ENCODE measurements at regions not wholly inside any gene's neighbourhood (a gene's known extent, or its start where the extent isn't known, plus 50 kb on each side); places are given as distances from the start of the nearest gene placed in this dataset.

DNA sequence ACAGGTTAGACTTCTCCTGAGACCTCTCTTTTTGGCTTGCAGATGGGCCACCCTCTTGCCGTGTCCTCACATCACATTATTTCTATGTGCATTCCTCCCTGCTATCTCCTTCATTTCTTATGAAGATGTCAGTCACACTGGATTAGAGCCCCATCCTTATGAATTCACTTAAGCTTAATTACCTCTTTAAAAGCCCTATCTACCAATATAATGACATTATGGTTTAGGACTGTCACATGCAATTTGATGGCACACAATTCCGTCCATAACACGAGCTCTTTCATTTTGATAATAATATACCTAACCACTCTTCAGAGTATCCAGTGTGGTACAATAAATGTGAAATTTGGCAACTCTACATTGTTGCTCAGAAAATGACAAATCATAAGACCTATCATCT, 1037.3 kb downstream of the DIAPH3 start:
- Mint-ChIP-seq H3K27me3 (no peaks in the 10 kb centered on the region), H3K4me1 (no peaks in the 10 kb centered on the region), H3K36me3 (no peaks in the 10 kb centered on the region), H3K9me3 (peaks cover 0 to 6% (median 0%) of the 10 kb centered on the region in 3 donors), H3K4me3 (no peak overlapping the region), H3K27ac (no peak overlapping the region)
- POLR2A ChIA-PET = no interaction called here
- ATAC-seq (replicated peaks in 1 of 4) (no peak), DNase-seq (no peak)
- H3K27me3 ChIP-seq (replicated peaks in 1 of 2; ENCODE audit: control insufficient read depth in 2 of 2, extremely low read depth in 1 of 2, insufficient read depth in 2 of 2, low read length in 1 of 2) = no peaks in the 10 kb centered on the region
- H3K4me3 ChIP-seq (ENCODE audit: control insufficient read depth in 1 of 2, extremely low read depth in 1 of 2, low read length in 1 of 2) = no peak overlapping the region
- no peaks in the 10 kb centered on the region for H3K4me1 ChIP-seq (ENCODE audit: control insufficient read depth in 1 of 2, extremely low read depth in 1 of 2, insufficient read depth in 2 of 2, low read length in 2 of 2)
- CTCF ChIA-PET = no interaction called here
- 80% methylated on average over 1 of the region's 3 CpGs for WGBS (ENCODE audit: insufficient coverage)
- no peak overlapping the region for H3K27ac ChIP-seq (ENCODE audit: low read length)
- H3K36me3 ChIP-seq (ENCODE audit: control insufficient read depth in 2 of 2, extremely low read depth in 1 of 2, insufficient read depth in 1 of 2, low read length in 1 of 2) = no peaks in the 10 kb centered on the region
- H3K9me3 ChIP-seq = no peaks in the 10 kb centered on the region

DNA sequence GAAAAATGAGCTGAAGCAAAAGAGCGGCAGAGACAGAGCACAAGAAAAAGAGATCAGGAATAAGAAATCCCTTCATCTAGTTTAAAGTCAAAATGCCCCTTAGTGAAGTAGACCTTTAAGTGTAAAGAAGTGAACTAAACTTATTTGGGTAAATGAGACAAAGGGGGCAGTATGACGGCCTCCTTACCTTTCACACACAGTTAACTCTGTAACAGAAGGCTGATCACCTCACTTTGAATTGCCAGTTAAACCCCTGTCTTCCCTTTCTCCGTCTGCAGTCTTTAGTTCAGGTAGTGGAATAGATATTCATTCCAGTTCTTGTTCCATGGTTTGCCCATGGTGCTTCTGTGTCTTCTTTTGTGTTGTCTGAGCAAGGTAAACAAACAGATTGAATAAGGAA, 1029.8 kb downstream of the DIAPH3 start:
- Histone ChIP-seq H3K9me3 (no peaks in the 10 kb centered on the region), H3K36me3 (ENCODE audit: control insufficient read depth in 2 of 2, extremely low read depth in 1 of 2, insufficient read depth in 1 of 2, low read length in 1 of 2) (no peaks in the 10 kb centered on the region), H3K4me1 (ENCODE audit: control insufficient read depth in 1 of 2, extremely low read depth in 1 of 2, insufficient read depth in 2 of 2, low read length in 2 of 2) (no peaks in the 10 kb centered on the region), H3K27me3 (replicated peaks in 1 of 2; ENCODE audit: control insufficient read depth in 2 of 2, extremely low read depth in 1 of 2, insufficient read depth in 2 of 2, low read length in 1 of 2) (no peaks in the 10 kb centered on the region), H3K4me3 (ENCODE audit: control insufficient read depth in 1 of 2, extremely low read depth in 1 of 2, low read length in 1 of 2) (no peak overlapping the region), H3K27ac (ENCODE audit: low read length) (no peak overlapping the region)
- no peak for DNase-seq
- CTCF ChIA-PET = no interaction called here
- no CpG with 5 or more reads among the region's 3 CpGs for WGBS (ENCODE audit: insufficient coverage)
- H3K27ac Mint-ChIP-seq = no peak overlapping the region
- H3K27me3 Mint-ChIP-seq = no peaks in the 10 kb centered on the region
- H3K4me1 Mint-ChIP-seq = no peaks in the 10 kb centered on the region
- H3K36me3 Mint-ChIP-seq = no peaks in the 10 kb centered on the region
- ATAC-seq (replicated peaks in 1 of 4) = no peak
- no peak overlapping the region for H3K4me3 Mint-ChIP-seq
- H3K9me3 Mint-ChIP-seq = peaks cover 3 to 6% (median 6%) of the 10 kb centered on the region in 3 donors
- POLR2A ChIA-PET = no interaction called here

GRCh38 chr13:59144700-59145099, 1019.0 kb downstream of the DIAPH3 start:
- Mint-ChIP-seq H3K27ac (no peak overlapping the region), H3K36me3 (no peaks in the 10 kb centered on the region), H3K4me3 (no peak overlapping the region), H3K27me3 (no peaks in the 10 kb centered on the region), H3K9me3 (peaks cover 0 to 12% (median 0%) of the 10 kb centered on the region in 3 donors), H3K4me1 (no peaks in the 10 kb centered on the region)
- POLR2A ChIA-PET = no interaction called here
- Histone ChIP-seq H3K4me1 (ENCODE audit: control insufficient read depth in 1 of 2, extremely low read depth in 1 of 2, insufficient read depth in 2 of 2, low read length in 2 of 2) (no peaks in the 10 kb centered on the region), H3K27ac (ENCODE audit: low read length) (no peak overlapping the region), H3K9me3 (no peaks in the 10 kb centered on the region), H3K36me3 (ENCODE audit: control insufficient read depth in 2 of 2, extremely low read depth in 1 of 2, insufficient read depth in 1 of 2, low read length in 1 of 2) (no peaks in the 10 kb centered on the region), H3K27me3 (replicated peaks in 1 of 2; ENCODE audit: control insufficient read depth in 2 of 2, extremely low read depth in 1 of 2, insufficient read depth in 2 of 2, low read length in 1 of 2) (no peaks in the 10 kb centered on the region), H3K4me3 (ENCODE audit: control insufficient read depth in 1 of 2, extremely low read depth in 1 of 2, low read length in 1 of 2) (no peak overlapping the region)
- CTCF ChIA-PET = no interaction called here
- ATAC-seq (replicated peaks in 1 of 4) = no peak
- WGBS (ENCODE audit: insufficient coverage) = no CpG with 5 or more reads among the region's 1 CpG
- no peak for DNase-seq

DNA sequence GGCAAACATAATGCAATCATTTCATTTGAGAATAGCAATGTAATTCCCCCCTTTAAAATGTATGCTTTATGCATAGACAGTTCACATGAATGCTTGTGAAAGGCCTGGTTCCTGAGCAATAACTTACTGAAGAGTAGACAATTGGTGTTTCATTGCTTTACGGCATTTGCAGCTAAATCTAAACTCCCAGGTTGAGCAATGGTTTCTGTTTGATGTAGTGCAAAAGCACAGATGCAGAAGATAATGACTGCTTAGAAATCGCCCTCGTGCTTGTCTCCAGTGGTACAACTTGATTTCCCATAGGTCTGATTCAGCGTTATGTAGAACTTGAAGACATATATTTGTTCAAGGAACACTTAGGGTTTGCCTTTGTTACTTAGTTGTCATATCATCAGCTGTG, 1018.3 kb downstream of the DIAPH3 start:
- 87% methylated on average over 4 of the region's 4 CpGs for WGBS (ENCODE audit: insufficient coverage)
- Histone ChIP-seq H3K4me3 (ENCODE audit: control insufficient read depth in 1 of 2, extremely low read depth in 1 of 2, low read length in 1 of 2) (no peak overlapping the region), H3K9me3 (no peaks in the 10 kb centered on the region), H3K36me3 (ENCODE audit: control insufficient read depth in 2 of 2, extremely low read depth in 1 of 2, insufficient read depth in 1 of 2, low read length in 1 of 2) (no peaks in the 10 kb centered on the region), H3K27ac (ENCODE audit: low read length) (no peak overlapping the region), H3K4me1 (ENCODE audit: control insufficient read depth in 1 of 2, extremely low read depth in 1 of 2, insufficient read depth in 2 of 2, low read length in 2 of 2) (no peaks in the 10 kb centered on the region), H3K27me3 (replicated peaks in 1 of 2; ENCODE audit: control insufficient read depth in 2 of 2, extremely low read depth in 1 of 2, insufficient read depth in 2 of 2, low read length in 1 of 2) (no peaks in the 10 kb centered on the region)
- Mint-ChIP-seq H3K9me3 (peaks cover 0 to 12% (median 0%) of the 10 kb centered on the region in 3 donors), H3K4me1 (no peaks in the 10 kb centered on the region), H3K27me3 (no peaks in the 10 kb centered on the region), H3K27ac (no peak overlapping the region), H3K4me3 (no peak overlapping the region), H3K36me3 (no peaks in the 10 kb centered on the region)
- POLR2A ChIA-PET = no interaction called here
- no peak for DNase-seq
- CTCF ChIA-PET = no interaction called here
- no peak for ATAC-seq (replicated peaks in 1 of 4)

GRCh38 chr13:59157181-59157580, 1006.5 kb downstream of the DIAPH3 start:
- H3K4me3 Mint-ChIP-seq = no peak overlapping the region
- no peaks in the 10 kb centered on the region for H3K36me3 Mint-ChIP-seq
- CTCF ChIA-PET = interaction anchor here in 1 of 2 donors (0.6 kb wide), 1 partner anchor 90 kb away, joined by 3 read pairs; no protein-coding TSS in a partner anchor

DNA sequence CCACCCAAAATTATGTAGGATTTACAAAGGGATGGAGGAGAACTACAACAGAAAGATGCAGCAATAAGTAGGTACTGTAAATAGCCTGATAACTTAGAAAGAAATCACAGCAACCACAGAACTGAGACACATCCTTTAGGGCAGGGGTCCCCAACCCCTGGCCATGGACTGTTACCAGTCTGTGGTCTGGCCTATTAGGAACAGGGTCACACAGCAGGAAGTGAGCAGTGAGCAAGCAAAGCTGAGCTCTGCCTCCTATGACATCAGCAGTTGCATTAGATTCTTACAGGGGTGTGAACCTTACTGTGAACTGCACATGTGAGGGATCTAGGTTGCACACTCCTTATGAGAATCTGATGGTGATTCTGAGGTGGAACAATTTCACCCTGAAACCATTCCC, 997.6 kb downstream of the DIAPH3 start:
- Histone ChIP-seq H3K36me3 (ENCODE audit: control insufficient read depth in 2 of 2, extremely low read depth in 1 of 2, insufficient read depth in 1 of 2, low read length in 1 of 2) (no peaks in the 10 kb centered on the region), H3K4me1 (ENCODE audit: control insufficient read depth in 1 of 2, extremely low read depth in 1 of 2, insufficient read depth in 2 of 2, low read length in 2 of 2) (no peaks in the 10 kb centered on the region), H3K9me3 (no peaks in the 10 kb centered on the region), H3K27ac (ENCODE audit: low read length) (no peak overlapping the region), H3K27me3 (replicated peaks in 1 of 2; ENCODE audit: control insufficient read depth in 2 of 2, extremely low read depth in 1 of 2, insufficient read depth in 2 of 2, low read length in 1 of 2) (no peaks in the 10 kb centered on the region), H3K4me3 (ENCODE audit: control insufficient read depth in 1 of 2, extremely low read depth in 1 of 2, low read length in 1 of 2) (no peak overlapping the region)
- Mint-ChIP-seq H3K9me3 (peaks cover 0 to 11% (median 4%) of the 10 kb centered on the region in 3 donors), H3K27me3 (no peaks in the 10 kb centered on the region), H3K27ac (no peak overlapping the region), H3K4me3 (no peak overlapping the region), H3K36me3 (no peaks in the 10 kb centered on the region), H3K4me1 (no peaks in the 10 kb centered on the region)
- ChIA-PET CTCF (no interaction called here), POLR2A (no interaction called here)
- DNase-seq (no peak), ATAC-seq (replicated peaks in 1 of 4) (no peak)

More at GRCh38 chr13:59157181-59157580, 1006.5 kb downstream of the DIAPH3 start:
- ATAC-seq (replicated peaks in 1 of 4) (no peak), DNase-seq (no peak)
- Histone ChIP-seq H3K27ac (ENCODE audit: low read length) (no peak overlapping the region), H3K9me3 (no peaks in the 10 kb centered on the region), H3K27me3 (replicated peaks in 1 of 2; ENCODE audit: control insufficient read depth in 2 of 2, extremely low read depth in 1 of 2, insufficient read depth in 2 of 2, low read length in 1 of 2) (no peaks in the 10 kb centered on the region), H3K36me3 (ENCODE audit: control insufficient read depth in 2 of 2, extremely low read depth in 1 of 2, insufficient read depth in 1 of 2, low read length in 1 of 2) (no peaks in the 10 kb centered on the region), H3K4me3 (ENCODE audit: control insufficient read depth in 1 of 2, extremely low read depth in 1 of 2, low read length in 1 of 2) (no peak overlapping the region), H3K4me1 (ENCODE audit: control insufficient read depth in 1 of 2, extremely low read depth in 1 of 2, insufficient read depth in 2 of 2, low read length in 2 of 2) (no peaks in the 10 kb centered on the region)
- POLR2A ChIA-PET = no interaction called here
- Mint-ChIP-seq H3K27ac (no peak overlapping the region), H3K9me3 (peaks cover 0 to 5% (median 4%) of the 10 kb centered on the region in 3 donors), H3K27me3 (no peaks in the 10 kb centered on the region), H3K4me1 (no peaks in the 10 kb centered on the region)
- WGBS (ENCODE audit: insufficient coverage) = no CpG with 5 or more reads among the region's 3 CpGs

DNA sequence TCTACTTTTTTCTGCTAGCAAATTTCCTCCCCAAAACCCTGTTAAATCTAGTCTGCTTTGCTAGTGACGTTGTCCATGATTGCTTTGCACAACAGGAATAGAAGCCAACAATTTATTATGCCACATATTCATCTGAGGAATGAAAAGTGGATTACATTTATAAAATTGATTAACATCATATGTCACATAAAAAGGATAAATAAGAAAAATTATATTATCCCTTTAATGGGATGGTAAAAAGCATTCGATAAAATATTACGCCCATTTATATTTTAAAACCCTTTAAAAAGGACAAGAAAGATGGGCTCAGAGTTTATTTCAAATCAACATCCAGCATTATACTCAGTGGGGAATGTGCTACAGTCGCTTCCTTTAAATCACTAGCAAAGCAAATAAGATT, 991.7 kb downstream of the DIAPH3 start:
- Mint-ChIP-seq H3K4me1 (no peaks in the 10 kb centered on the region), H3K27ac (no peak overlapping the region), H3K4me3 (no peak overlapping the region), H3K27me3 (no peaks in the 10 kb centered on the region), H3K36me3 (no peaks in the 10 kb centered on the region), H3K9me3 (peaks cover 0 to 11% (median 6%) of the 10 kb centered on the region in 3 donors)
- POLR2A ChIA-PET = no interaction called here
- Histone ChIP-seq H3K27ac (ENCODE audit: low read length) (no peak overlapping the region), H3K9me3 (no peaks in the 10 kb centered on the region), H3K4me3 (ENCODE audit: control insufficient read depth in 1 of 2, extremely low read depth in 1 of 2, low read length in 1 of 2) (no peak overlapping the region), H3K27me3 (replicated peaks in 1 of 2; ENCODE audit: control insufficient read depth in 2 of 2, extremely low read depth in 1 of 2, insufficient read depth in 2 of 2, low read length in 1 of 2) (no peaks in the 10 kb centered on the region), H3K36me3 (ENCODE audit: control insufficient read depth in 2 of 2, extremely low read depth in 1 of 2, insufficient read depth in 1 of 2, low read length in 1 of 2) (no peaks in the 10 kb centered on the region), H3K4me1 (ENCODE audit: control insufficient read depth in 1 of 2, extremely low read depth in 1 of 2, insufficient read depth in 2 of 2, low read length in 2 of 2) (no peaks in the 10 kb centered on the region)
- DNase-seq (no peak), ATAC-seq (replicated peaks in 1 of 4) (no peak)
- WGBS (ENCODE audit: insufficient coverage) = no CpG with 5 or more reads among the region's 4 CpGs
- CTCF ChIA-PET = interaction anchor here (0.6 to 0.7 kb wide), 2 partner anchors 12 to 248 kb away, joined by 3 to 9 read pairs; no protein-coding TSS in a partner anchor

Measured in T-cell (primary cell).